Cerebellar cortex (tissue), 1 donor: ENCODE measurements at regions not wholly inside any gene's neighbourhood (a gene's known extent, or its start where the extent isn't known, plus 50 kb on each side); places are given as distances from the start of the nearest gene placed in this dataset.

Source experiments
- DNase-seq: peaks from one replicate; pipeline ENCODE4 v3.0.0-alpha.2; 2015; ENCODE audit warnings: low spot score

DNA sequence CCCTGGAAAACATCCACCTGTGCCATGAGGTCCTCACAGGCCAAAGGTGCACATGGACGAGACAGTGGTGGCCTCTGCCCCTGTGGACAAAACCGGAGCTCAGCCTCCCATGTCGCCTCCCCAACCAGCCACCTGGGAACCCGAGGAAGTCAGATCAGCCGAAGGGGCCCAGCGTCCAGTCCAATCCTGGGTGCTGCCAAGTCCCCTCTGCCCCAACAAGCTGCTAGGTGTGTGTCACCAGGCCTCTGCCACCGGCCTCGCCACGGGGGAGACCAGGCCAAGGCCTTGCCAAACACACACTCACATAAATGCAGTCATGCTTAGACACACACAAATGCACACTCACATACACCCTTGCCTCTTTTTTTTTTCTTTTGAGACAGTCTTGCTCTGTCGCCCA is 167.8 kb downstream of the RBFOX3 start:
- no peak for DNase-seq

DNA sequence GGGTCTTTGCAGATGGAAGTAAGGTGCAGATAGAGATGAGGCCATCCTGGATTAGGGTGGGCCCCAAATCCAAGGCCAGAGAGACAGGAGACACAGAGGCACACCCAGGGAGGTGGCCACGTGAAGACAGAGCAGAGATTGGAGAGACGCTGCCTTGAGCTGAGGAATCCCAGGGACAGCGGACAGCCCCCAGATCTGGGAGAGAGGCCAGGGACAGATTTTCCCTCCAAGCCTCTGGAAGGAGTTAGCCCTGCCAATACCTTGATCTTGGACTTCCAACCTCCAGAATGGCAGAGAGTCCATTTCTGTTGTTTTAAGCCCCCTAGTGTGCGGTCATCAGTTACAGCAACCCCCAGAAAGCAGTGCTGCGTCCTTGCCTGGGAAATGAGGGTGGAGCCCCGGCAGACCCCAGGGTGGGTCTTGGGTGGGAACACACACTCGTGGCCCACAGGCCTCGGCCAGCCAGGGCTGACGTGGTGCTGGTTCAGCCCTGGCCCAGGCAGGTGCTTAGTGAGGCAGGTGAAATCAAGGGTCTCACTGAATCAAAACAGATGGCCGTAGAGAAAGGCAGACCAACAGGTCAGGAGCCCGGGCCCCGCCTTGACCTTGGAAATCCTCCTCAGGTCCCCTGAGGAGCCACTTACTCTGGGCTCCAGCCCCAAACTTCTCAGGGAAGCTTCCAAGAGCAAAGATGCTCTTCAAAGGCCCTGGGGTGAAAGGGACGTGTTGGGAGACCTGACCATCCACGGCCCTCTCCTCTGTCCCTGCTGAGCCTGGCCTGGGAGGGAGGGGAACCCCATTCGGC is 169.3 kb downstream of the RBFOX3 start:
- DNase-seq, result no peak

DNA sequence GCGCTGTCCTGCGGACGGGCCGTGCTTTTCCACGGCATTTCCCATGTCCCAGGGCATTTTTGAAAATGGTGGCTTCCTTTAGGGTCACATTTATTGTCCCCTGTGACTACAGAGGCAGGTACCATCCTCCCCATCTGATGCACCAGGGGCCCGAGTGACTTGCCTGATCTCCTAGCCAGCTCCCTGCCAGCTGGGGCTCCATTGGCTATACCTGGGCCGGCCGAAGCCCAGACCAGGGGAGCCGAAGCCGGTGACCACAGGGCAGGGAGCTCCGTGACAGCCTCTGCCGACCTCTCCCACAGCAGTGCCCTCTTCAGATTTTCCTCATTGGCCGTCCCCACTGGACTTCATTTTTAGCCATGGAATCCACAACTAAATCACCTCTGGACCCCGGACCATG is 170.6 kb downstream of the RBFOX3 start:
- DNase-seq, result no peak

DNA sequence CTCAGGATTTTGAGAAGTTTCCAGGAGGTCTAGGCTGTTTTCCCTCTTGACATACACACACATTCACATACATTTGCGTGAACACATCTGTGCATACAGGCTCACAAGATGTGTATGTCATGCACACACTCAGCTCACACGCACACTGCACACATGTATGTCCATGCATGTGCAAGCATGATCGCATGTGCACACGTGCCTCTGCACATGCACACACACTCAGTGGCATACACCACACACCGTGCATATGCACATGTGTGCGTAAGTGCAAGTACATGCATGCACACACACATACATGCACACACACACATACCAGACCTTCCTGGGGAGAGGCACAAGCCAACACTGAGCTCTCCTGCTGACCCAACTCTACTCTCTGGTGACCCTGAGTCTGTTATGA is 171.4 kb downstream of the RBFOX3 start:
- no peak for DNase-seq

DNA sequence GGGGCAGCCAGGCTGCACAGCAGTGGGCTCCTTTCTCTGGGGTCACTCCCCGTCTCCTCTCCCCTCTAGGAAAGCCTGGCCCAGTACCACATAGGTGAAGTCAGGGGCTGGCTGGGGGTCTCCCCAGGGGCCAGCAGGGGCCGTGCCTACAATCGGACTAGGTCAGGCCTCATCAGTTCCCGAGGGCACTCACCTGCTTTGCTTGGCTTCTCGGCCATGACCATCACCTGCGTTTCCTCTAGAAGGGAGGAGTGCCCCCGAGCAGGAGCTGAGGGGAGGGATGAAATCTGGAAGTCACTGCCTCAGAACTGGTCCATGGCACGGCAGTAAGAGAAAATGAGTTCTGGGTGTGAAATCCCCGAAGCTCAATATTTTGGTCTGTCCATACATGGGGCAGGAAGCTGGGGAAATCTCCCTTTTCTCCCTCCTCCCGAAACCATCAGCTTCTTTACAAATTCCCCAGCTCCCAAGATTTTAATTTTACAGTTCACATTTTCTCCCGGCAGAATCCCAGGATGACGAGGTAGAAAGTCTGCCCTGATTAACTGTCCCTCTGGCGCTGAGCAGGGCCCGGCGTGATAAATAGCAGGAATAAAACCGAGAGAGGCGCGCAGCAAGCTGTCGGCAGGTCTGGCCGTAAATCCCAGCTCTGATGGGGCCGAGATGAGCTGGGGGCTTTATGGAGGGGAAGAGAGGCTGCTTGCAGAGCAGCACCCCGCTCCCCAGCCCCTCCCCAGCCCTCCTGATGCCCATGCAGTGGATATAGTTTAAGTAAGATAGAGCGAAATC is 172.1 kb downstream of the RBFOX3 start:
- no peak for DNase-seq

DNA sequence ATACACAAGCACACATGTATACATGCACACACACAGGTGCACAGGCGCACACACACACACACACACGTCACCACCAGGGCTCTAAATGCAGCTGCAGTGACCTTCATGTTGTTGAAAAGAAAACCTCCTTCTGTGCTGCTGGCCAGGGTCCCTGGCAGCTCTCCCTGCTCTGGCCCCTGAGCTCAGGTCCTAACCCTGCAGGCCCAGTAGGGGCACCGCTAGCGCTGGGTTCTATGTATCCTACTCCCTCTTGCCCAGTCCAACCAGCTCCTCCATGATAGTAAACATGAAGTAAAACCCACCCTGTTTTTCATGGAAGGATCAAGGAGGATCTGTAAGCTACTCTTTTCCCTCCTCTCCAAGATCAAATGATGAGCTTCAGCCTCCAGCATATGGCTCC is 172.8 kb downstream of the RBFOX3 start:
- no peak for DNase-seq

DNA sequence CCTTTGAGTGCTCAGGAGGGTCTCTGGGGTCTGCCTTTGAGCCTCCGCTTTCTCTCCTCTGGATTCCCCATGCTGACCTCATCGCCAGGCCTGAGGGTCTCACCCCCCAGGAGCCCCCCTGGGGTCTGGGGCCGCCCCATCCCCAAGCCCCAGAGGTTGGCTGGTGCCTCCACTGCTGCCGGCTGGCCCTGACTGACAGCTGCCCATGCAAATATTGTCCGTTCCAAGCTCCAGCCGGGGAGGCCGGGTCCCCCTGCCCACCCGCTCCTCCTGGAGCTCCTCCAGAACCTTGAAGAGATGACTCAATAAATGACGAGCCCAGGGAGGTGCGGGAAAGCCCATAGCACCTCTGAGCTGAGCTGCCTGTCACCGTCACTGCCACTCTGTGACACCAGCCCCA is 173.8 kb downstream of the RBFOX3 start:
- no peak for DNase-seq

DNA sequence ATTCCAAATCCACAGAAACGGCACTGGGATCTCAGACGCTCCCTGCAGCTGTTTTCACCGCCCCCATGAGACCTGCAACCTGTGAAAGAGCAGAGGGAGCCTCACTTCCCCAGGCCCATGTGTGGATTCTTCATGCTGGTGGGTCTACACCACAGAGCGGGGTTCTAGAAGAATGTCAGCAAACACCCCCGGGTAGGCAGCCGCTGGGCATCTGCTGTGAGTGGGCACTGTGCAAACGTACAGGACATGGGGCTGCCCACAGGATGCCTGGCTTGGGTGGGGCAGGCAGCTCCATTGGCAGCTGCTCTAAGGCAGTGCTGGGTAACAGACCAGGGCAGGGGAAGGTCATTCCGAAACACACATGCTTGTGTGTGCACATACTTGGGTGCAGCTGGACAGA is 174.9 kb downstream of the RBFOX3 start:
- no peak for DNase-seq

DNA sequence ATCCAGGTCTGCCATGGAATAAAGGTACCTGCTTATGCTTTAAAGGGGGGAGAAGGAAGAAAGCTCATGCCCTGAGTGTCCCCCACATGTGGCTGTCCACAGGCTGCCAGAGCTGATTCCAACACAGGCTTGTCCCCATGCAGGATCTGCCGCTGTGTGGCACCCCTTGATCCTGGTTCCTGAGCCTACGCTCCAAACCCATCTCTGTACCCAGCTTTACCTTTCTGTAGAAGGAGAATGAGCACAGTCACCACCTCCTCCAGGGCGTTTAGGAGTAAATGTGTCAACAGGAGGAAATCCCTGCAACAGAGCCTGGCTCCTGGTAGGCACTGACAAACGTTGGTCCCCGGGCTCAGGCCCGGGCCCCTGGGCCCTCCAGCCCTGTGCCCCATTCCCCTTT is 175.6 kb downstream of the RBFOX3 start:
- DNase-seq, result no peak

DNA sequence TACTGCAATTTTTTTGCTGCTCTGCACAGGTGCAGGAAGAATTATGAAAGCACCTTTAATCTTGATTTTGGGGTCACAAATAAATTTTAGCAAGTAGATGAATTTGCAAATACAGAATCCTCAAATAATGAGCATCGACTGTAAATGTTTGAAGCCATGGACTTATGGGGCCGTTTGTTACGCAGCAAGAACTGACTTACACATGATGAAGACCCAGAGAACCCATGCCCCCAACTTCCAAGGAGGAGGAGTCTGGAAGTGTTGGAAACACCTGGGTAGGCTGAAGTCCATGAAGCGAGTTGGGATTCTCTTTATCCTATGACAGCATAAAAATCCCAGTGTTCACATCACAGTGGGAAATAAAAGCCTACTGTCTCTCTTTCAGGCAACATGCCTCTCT is 176.6 kb downstream of the RBFOX3 start:
- no peak for DNase-seq

DNA sequence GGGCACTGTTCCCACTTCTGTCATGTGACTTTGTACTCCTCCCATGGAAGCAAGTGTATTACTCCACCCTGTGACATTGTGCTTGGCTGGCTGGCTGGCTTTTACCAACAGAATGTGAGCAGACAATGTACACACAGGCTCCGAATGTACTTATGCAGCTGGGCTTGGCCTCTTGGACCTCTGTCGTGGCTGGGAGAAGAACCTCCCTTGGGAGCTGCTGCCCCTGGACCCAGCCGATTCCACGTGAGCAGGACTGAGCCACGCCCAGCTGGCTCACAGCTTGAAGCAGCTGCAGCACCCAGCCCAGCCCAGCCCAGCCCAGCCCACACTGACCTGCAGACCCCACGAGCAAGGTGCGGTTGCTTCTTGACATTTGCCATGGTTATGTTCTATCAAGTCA is 177.5 kb downstream of the RBFOX3 start:
- DNase-seq, result no peak

DNA sequence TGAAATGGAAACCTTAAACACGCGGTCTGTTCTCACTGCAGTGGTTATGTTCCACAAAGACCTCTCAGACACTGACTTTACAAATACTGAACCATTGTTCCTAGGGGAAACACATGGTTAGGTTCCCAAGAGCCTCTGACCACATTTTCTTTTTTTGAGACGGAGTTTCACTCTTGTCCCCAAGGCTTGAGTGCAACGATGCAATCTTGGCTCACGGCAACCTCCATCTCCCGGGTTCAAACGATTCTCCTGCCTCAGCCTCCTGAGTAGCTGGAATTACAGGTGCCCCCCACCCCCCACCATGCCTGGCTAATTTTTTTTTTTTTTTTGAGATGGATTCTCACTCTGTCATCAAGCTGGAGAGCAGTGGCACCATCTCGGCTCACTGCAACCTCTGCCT is 179.7 kb downstream of the RBFOX3 start:
- DNase-seq, result no peak

DNA sequence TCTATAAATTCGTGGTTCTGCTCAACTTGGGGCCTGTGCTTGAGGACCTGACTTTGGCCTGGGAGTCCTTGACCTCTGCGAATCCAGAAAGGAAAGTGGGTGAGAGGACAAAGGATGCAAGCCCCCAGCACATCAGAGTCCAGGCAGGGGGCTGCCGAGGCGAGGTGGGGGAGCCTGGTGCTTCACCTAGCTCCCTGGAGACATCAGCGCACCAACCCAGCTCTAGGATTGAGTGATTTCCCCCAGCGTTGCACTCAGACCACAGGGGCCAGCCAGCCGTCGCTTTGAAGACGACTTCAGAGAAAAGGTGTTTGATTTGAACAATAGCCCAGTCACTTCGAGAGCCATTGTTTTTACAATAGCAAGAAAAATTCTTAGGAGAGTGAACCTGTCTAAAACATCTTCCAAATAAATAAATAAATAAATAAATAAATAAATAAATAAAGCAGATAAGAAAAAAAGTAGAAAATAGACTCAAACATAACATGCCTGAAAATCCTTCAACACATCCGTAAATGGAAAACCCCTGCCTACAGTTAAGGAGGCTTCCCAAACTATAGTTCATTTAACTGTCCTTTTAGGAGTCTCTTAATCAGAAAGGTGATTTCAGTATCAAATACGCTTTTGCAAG is 180.9 kb downstream of the RBFOX3 start:
- DNase-seq, result no peak

DNA sequence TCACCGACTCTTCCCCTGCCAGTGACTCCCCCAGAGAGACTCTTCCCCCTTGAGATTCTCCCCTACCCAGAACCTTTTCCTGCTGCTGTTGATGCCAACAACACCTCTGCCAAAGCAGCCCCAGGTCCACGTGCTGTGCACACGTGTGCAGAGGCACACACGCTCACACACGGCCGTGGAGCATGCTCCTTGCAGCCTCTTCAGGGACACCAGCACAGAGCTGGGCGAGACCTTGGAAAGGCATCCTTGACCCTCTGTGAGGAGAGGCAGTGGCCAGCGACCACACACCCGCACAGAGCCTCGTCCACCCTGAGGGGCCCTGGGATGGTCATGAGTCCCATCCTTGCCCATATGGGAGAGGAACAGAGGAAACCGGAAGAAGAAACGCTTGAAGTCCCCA is 181.9 kb downstream of the RBFOX3 start:
- DNase-seq, result no peak

DNA sequence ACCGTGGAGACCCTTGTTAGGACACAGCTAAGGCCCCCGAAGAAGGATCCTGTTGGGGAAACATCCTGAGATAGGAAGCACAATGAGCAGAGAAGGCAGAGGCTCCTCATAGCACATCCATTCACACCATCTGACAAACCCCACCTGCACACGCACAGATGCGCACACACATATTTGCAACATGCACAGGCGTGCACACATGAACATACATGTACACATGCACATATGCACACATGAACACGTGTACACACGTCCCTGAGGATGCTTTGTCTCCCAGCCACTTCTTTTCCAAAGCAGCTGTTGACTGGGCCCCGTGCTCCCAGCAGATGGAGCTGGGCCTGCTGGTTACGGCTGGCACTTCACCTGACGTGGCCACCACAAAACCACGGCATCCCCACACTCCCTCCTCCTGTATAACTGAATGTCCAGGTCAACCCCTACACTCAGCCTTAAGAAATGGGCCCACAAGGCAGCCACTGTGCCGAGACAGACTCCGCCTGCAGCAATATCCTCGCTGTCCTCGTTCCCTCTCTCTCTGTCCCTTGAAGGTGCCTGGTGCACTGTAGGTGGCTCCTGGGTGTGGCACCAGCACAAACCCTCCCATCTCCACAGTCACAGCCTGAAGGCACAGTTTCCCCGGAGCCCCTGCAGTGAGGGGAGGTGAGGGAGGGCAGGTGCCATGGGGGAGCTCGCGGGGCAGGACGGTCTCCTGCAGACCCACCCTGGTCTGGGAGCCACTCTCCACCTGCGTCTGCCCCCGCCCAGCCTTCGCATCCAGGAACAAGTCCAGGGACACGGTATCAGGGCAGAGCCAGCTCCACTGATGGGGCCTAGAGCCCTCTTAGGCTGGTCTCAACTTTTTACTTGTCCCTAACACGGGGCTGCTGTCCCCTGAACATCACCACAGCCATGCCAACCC is 183.0 kb downstream of the RBFOX3 start:
- DNase-seq, result no peak

DNA sequence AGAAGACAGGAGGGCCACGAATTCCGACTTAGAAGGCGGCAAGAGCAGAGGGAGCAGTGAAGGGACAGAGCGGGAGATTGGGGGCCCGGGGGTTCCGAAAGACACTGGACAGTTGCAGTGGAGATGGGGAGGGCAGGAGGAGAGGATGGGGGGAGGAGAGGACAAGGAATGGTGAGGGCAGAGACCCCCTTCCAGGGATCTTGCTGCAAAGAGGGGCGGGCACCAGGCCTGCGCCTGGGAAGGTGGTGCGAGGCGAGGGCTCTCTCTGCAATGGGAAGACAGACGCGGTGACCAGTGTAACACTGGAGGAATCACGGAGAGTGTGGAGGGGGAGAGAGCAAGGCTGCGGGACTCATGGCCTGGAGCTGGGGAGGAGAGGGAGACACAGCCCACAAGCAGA is 185.2 kb downstream of the RBFOX3 start:
- DNase-seq, result no peak

DNA sequence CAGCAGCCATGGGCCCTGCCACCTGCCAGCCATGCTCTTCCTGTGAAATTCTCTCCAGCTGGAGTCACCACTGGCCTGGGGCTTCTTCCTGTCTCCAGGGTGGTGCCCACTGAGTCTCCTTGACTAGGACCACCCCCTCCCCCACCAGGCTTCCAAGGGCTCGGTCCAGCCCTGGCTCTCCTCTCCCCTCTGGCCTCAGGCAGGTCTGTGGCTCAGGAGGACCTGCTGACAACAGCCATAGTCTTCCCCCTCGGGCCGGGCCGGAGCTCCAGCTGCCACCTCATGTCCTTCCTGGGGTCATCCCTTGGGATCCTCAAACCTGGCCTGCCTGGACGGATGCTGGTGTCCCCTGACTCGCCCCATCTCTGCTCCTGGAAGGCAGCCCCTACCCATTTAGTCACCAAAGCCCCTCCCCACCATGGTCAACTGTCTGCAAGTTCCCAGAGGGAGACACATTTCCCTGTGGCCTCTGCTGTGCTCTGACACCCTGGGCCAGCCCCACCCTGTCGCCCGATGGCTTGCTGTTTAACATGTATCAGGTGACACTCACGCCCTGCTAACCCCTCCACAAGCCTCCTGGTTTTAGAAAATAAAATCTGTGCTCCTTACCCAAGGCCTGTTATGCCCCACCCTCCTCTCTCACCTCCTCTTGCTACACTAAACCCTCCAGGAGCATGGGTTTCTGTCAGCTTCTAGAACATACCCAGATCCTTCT is 186.2 kb downstream of the RBFOX3 start:
- no peak for DNase-seq

DNA sequence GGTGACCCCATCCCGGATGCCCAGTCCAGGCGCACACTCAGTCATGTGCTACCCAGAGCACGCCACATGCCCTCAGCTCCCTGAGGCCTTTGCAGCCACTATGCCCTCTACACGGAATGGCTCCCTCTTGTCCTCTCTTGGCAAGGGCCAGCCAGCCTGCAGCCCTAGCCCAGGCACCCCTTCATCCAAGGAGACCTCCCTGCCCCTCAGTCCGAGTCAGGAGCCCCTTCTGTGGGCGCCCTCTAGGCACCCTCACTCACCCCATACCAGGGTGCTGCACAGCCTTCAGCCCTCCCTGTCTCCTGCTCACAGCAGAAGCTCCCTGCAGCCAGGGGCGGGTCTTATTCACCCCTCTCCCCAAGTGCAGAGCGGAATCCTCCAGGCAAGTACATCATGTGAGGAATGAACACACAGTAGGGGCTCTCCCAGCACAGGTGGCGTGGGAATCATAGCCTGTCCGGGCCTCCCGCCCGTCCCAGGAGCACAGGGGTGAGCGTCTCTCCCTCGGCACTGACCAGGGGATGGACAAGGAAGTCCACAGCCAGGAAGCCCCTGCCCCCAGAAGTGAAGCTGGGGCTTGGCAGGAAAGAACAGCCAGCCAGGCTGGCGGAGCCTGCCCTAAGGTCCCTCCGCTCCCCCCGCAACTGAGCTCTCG is 186.9 kb downstream of the RBFOX3 start:
- DNase-seq, result no peak

DNA sequence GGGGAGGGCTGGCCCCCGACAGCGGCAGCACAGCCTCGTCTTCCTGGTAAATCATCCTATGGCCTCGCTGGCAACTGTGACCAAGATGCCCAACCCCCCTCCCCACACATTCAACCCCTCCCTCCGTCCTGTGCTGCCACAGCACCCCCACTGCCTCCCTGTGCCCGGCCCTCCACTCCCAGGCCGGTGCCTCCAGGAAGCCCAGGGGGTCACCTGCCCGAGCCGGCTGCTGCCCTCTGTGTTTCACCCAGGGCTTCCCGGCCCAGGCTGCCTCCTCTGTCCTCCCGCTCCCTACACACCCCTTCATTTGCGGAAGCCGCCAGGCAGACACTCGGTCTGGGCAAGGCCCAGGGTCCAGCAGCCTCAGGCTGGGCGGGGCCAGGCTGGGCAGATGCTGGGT is 188.6 kb downstream of the RBFOX3 start:
- DNase-seq, result no peak

DNA sequence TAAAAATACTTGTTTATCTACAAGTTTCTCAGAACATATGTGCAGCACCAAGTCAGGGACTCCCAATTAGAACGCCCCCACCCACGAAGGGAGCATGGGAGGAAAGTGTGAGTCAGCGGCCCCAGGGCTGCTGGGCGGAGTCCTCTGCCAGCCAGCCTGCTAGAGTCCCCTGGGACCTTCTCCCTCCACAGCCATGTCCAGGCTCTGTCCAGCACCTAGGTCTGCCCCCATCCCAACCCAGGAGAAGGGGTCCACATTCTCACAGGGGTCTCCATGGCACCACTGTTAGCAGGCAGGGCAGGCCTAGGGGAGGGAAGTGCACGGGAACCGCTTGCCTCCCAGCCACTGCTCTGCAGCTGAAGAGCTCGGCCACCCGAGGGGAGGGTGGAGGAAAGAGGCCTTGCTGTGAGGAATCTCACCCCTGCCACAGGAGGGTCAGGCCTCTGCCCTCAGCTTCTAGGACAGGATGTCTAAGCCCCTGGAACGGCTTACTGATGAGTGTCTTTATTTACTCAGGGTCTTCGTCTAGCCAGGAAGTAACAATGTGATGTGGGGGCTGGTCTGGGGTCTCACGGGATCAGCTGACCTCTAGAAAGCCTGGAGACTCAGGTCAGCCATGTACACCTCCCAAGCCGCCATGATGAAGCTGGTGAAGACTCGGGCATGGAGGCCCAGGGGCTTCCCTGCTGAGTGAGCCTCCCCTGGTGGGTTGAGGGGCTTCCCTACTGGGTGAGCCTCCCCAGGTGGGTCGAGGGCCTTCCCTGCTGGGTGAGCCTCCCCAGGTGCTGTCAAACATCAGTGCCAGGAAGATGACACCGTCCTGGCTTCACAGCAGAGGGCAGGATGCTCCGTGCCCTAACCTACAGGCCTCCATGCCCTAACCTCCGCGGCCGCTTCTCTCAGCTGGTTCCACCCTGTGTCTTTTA is 190.3 kb downstream of the RBFOX3 start:
- no peak for DNase-seq
